ENCODE measurements at regions not wholly inside any gene's neighbourhood (a gene's known extent, or its start where the extent isn't known, plus 50 kb on each side); places are given as distances from the start of the nearest gene placed in this dataset.

DNA sequence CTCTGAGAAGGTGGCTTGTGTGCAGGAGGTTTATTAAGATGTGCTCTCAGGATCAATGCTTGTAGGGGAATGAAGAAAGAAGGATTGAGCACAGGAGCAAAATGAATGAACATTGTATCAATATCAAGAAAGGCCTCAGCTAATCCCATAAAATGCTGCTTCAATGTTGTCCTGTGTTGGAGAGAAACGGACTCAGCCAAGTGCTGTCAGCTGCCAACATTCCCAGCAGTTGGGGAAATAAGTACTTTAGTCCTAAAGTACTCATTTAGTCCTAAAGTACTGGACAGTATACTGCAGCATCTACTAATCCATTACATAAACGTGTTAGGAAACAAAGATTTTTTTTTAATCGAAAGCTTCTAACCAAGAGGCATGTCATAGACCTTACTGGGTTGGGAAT lies 255.9 kb downstream of the SEC23A start:
- no peak for DNase-seq (ENCODE audit: low spot score)

DNA sequence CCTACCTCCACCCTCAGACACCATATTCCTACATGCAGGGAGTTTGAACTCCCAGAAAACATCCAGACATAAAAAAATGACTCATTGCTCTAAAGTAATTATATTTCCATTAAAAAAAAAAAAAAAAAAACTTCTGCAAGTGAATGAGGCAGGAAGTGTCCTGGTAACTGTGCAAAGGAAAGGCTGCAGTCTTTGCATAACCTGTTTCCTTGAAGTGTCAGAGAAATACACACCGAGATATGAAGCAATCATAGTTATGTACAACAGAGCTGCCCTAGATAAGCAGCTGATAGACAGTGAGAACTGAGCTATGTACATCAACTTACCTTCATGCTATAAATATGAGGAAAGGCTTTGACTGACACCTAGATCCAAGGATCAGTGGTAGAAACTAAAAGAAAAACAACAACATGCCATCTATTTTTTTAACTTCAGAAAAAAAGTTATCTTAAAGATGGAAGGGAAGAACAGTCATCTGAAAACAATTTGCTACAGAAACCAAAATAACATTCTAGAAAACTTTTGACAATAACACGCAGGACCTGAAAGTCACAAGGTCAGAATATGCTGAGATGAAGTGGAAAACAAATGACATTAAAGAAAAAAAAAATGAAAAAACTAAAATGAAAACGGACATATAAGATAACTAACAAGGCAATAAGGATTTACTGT lies 263.2 kb downstream of the SEC23A start:
- no peak for DNase-seq (ENCODE audit: low spot score)

DNA sequence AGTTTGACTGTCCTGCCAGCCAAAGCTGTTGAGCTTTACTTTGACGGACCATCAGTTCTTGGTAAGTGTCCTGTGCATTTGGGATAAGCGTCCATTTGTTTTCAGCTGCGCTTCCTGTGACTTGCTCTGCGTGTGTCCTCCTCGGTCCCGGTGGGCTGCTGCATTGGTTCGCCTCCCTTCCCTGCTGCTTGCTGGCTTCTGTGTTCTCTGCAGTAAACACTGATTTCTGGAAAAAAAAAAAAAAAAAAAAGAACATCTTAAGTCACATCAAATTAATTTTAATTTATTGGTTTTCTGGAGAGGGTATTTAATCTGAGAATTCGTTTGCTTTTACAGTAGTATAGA lies 264.1 kb downstream of the SEC23A start:
- DNase-seq (ENCODE audit: low spot score) = no peak

DNA sequence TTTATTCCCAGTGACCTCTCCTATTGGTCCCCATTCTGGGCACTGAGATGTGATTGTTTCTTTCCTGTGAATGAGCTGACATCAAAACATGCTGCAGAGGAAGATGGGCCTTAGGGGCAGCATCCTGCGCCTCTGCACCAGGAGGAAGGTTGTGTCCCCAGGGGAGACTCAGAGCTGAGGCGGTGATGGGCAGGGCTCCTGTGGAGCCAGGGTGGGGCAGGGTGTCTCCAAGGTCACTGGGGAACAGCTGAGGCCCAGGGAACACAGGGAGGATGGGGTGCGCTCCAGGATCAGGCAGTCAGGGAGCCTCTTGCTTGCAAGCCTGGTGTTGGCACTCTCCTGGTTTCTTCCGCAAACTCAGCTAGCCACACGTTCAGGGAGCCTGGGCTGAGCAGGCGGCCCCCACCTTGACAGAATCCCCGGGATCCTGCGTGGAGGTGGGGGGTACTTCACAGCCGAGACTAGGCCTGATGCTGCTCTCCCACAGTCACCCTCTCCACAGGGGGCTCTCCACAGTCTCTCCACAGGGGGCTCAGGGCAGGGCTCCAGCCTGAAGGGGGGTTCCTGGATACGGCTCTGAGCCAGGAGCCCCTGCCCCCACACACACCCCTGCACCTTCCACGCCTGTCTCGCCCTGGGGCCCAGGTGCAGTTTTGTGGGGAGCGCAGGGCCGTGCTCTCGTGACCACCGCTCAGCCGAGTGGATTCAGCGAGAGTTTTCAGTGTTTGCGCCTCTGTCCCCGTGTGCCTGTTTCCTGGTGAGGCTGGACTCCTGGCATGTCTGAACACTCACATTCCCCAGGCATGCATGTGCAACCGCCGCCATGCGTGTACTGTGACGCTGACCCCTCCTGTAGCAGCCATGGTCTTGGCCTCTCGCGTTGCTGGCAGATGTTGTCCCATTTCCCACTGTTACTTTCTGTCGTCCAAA lies 264.7 kb downstream of the SEC23A start:
- DNase-seq (ENCODE audit: low spot score) = no peak

DNA sequence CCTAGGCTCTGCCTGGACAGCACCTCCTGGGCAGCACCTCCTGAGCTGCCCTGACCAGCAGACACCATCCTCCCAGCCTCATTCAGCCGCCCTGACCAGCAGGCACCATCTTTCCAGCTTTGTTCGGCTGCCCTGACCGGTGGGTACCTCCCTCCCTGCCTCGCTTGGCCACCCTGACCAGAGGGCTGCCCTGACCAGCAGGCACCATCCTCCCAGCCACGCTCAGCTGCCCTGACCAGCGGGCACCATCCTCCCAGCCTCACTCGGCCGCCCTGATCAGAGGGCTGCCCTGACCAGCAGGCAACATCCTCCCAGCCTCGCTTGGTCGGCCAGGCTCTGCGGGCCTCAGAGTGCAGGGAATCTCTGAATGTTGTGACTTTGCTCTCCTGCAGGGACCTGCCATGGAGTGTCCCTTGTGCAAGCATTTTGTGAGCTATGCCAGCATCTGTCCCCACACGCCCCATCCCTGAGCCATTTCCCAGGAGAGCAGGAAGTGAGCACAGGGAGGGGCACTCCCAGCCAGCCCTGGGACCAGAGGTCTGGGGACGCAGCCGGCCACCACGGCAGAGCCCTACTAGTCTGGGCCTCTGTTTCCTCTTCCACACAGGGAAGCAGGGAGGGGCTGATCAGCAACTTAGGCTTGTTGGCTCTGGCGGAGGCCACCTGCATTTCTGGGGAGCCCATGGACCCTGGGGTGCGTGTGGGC lies 265.5 kb downstream of the SEC23A start:
- DNase-seq (ENCODE audit: low spot score) = no peak

DNA sequence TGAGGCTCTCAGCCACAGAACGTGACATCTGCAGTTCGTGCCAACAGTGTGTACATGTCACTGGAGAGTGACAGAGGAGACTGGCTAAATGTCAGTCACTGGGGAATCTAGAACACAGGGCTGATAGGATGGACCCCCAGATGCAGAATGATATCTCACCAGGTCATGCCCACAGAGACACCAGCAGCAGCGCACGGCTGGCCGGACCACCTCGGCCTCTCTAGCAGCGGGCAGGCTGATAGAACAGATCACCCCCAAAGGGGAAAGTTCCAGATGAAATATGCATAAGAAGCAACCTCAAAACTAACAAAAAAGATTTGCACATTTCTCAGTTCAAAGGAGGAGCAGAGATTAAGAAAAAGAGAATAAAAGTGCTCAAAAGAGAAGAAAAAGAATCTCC lies 266.5 kb downstream of the SEC23A start:
- no peak for DNase-seq (ENCODE audit: low spot score)

DNA sequence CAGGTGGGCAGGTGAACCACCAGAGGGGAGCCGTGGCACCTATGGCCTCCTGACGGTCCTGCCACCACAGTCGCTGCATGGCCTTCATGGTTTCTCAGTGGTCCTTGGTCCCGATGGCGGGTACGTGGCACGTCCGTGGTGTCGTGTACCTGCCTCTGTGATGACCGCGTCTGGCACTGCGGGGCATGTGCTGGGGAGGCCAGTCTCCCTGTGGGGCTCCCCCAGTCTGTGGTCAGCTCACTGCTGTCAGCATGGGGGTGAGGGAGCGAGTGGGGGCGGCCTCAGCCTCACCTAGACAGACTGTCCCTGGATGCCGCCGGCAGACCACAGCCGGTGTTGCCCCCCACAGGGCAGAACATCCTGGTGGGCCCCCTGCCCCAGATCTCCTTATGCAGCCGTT lies 267.2 kb downstream of the SEC23A start:
- no peak for DNase-seq (ENCODE audit: low spot score)

DNA sequence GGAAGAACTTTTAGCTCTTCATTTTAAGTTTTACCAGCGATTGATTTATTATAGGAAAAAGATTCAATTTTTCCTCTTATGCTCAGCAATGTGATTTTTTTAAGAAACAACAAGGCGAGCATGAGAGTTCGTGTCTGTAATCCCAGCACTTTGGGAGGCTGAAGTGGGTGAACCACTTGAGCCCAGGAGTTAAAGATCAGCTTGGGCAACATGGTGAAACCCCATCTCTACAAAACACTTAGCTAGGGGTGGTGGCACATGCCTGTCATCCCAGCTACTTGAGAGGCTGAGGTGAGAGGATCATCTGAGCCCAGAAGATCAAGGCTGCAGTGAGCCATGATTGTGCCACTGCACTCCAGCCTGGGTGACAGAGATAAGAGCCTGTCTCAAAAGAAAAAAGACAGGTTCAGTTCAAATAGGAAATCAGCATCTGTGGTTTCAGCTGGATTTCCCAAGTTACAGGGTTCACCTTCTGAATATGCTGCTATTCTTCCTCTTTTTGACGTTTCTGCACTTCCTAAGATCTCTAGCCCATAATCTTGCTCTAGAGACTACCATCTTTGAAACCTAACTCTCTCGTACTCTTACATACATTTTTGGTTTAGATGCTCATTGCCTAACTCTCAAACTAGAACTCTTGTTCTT lies 274.7 kb downstream of the SEC23A start:
- no peak for DNase-seq (ENCODE audit: low spot score)

DNA sequence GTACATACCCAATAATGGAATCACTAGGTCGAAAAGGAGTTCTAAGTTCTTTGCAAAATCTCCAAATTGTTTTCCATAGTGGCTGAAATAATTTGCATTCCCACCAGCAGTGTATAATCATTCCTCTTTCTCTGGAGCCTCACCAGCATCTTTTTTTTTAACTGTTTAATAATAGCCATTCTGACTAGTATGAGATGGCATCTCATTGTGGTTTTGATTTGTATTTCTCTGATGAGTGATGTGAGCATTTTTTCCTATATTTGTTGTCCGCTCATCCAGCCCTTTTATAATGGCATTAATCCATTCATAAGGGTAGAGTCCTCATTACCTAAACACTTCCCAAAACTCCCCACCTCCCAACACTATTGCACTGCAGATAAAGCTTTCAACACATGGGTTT lies 278.3 kb downstream of the SEC23A start:
- no peak for DNase-seq (ENCODE audit: low spot score)

DNA sequence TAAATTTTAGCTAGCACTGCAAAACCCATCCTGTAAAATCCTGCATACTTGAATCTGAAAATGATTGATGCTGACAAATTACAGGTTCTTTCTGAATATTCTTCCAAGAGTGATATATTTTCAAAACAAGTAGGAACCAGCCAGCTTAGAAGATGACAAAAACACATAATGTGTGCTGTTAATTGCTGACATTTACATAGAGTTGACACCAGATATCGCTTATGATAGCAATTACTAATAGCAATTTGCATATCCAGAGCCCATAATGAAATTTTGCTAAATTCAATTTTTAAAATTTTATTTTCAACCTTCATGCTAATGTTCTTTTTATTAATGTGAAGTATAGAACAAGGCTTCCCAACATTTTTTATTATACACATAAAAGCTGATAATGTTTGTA lies 284.5 kb downstream of the SEC23A start:
- no peak for DNase-seq (ENCODE audit: low spot score)

DNA sequence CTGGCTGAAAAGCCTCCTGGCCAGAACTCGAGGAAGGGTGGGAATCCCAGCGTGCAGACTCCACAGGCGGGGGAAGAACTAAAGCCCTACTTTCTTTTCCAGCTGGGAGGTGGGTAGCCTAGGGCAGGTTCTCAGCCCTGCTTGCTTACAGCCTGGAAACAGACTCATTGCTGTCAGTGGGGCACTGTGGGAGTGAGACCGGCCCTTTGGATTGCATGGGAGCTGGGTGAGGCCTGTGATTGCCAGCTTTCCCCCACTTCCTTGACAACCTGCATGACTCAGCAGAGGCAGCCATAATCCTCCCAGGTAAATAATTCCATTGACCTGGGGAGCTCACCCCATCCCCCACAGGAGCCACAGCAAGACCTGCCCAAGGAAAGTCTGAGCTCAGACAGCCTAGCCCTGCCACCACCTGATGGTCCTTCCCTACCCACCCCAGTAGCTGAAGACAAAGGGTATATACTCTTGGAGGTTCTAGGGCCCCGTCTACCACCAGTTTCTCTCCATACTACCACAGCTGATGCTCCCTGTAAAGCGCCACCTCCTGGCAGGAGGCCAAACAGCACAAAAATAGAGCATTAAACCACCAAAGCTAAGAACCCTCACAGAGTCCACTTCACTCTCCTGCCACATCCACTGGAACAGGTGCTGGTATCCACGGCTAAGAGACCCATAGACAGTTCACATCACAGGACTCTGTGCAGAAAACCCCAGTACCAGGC lies 294.1 kb downstream of the SEC23A start:
- DNase-seq (ENCODE audit: low spot score) = no peak

DNA sequence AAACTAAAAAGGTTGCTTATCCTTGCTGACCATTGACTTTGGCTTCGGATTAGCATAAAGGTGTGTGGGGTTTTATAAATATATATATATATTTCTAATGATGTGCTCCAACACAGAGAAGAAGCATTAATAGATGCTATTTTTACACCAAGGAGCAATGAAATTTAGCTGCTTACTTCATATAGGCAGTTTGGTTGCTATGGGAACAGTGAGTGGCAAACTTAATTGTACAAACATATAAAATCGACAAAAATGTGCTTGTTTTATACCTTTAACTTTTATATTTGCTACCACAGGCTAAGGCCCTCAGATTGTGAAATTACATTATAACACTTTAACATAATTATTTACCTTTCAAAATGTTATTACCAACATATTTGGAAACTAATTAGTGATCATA lies 303.4 kb downstream of the SEC23A start:
- no peak for DNase-seq (ENCODE audit: low spot score)

DNA sequence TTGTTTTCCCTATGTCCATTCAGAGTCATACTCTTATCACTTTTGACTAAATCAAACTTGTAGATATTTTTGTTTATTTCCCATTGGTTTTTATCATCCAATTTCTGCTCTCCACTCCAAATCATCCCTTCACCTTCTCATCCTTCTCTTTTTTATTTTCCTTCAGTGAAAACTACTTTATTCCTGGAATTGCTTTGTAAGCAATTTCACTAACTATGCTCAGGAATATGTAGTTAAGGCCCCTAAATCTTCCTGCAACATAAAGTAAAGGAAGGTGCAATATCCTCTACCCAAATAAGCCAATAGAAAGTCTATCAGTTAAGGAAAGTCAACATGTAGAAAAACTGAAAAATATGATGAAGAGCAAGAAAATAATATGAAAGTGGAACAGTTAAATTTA lies 308.4 kb downstream of the SEC23A start:
- DNase-seq (ENCODE audit: low spot score) = no peak

DNA sequence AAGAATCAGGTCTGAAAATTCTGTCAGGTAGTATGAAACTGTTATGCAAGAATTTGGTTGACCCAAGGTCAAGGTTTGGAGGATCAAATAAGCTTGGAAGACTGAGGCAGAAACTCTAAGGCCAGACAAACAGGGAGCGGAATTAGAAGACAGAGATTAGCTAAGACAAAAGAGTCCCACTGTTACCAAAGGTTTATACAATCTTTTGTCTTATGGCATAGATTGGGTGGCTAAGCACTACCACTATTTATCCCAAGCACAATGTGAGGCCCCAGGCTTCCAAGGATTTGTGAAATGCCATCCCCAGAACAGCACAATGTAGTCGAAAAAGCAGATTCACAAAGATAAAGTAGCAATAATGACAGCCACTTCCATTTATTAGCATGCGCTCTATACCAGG lies 311.2 kb downstream of the SEC23A start:
- DNase-seq (ENCODE audit: low spot score) = no peak

DNA sequence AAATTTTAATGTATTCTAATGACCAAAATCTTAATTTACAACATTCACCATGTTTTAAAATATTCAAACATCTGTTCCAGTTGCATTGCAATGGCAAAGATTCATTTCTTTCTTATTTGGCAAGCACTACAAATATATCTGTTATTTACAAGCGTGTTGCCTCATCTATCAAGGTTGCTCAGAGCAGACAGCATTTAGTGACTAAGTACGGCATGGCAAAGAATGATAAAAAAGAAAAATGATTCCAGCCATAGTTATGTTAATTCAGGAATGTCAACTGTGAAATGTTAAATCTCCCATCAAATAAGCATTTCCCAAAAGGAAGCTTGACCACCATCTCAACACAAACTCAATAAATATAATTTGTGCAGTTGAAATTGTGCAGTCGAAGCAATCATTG lies 312.1 kb downstream of the SEC23A start:
- DNase-seq (ENCODE audit: low spot score) = peak; percentile 32

DNA sequence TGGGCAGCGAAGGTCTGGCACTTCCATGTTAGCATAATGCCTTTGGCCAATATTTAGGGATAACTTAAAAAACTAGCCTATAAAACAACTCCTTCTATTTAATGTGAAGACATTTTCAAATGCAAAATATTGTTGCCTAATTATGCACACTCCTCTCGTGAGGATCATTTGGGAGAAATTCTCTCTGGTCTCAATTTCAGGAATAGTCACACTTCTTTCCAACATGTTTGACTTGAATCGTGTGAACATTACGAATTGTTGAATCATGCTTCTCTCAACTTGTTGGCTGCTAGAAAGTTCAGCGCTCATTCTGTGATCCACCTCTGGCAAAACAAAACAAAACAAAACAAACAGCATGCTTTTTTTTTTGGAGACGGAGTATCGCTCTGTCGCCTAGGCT lies 313.2 kb downstream of the SEC23A start:
- peak; percentile 8 for DNase-seq (ENCODE audit: low spot score)

DNA sequence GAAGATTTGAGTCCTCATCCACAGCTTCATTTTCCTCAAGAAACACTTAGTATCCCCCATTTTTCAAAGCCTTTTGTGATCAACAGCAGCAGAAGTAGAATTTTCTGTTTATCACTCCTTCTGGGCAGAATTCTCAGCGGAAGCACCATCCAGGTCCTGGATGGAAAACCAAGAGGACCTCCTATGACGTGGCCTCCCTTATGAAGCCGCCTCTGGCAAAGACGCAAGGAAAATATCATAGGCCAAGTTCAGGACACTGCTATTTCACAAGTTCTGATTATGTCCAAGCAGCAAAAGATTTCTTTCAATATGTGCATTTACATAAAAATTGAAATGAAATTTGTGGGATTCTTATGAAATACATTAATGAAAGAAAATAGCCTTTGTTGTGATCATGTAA lies 315.0 kb downstream of the SEC23A start:
- DNase-seq (ENCODE audit: low spot score) = no peak

DNA sequence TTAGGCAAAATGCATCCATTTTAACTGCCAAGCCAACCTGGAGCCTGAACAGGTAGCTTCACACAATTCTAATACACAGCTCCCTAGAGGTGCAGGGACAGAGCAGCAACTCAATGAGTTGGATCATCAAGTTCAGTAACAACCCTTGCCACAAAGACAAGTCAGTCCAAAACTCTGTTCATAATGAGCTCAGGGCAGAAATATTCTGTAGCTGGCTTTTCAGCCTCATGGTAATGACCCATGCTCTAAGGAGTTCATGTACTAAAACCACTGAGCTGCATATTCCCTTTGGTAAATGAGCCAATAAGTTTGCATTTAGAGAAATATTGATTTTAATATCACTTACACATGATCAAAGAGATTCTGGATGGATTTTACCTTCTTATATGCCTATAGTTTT lies 316.1 kb downstream of the SEC23A start:
- peak; percentile 13 for DNase-seq (ENCODE audit: low spot score)

DNA sequence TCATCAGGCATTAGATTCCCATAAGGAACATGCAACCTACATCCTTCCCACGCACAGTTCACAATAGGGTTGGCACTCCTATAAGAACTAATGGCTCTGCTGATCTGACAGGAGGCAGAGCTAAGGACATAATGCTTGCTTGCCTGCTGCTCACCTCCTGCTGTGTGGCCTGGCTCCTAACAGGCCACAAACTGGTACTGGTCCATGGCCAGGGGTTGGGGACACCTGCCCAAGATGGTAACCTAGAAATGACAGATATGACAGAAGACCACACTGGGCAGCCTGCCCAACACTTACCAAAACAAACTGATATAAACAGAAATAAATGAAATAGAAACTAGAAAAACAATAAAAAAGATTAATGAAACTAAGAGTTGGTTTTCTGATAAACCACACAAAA lies 325.6 kb downstream of the SEC23A start:
- DNase-seq (ENCODE audit: low spot score) = no peak

DNA sequence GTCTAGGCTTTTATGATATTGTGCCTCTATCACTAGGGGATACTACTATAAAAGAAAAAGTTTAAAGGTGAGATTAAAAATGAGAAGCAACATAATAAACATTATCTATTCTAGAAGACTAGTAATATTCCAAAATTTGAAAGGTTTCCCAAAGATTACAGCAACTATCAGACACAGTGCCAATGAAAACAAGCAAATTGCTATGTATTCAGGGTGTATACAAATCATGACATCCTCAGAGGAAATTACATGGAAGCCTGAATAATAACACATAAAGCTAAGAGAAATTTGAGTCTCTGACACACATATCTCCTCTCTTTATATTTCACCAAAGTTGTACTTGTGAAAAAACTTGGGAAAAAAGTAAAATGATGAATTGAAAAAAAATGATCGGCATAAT lies 327.0 kb downstream of the SEC23A start:
- no peak for DNase-seq (ENCODE audit: low spot score)

DNA sequence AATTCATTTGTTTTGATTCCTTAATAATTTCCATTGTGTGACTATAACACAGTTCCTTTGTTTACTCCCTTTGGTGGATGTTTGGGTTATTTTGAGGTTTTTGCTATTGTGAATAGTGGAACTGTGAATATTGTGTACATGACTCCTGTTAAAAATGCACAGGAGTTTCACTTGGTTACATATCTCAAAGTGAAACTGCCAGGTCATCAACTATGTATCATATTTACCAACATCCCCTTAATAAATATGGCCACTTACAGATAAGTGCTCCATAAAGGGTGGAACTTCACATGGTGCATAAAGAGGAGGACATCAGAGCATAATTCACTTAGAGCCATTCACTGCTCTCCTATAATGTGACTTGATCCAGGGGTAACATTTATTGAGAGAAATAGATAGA lies 328.9 kb downstream of the SEC23A start:
- no peak for DNase-seq (ENCODE audit: low spot score)

DNA sequence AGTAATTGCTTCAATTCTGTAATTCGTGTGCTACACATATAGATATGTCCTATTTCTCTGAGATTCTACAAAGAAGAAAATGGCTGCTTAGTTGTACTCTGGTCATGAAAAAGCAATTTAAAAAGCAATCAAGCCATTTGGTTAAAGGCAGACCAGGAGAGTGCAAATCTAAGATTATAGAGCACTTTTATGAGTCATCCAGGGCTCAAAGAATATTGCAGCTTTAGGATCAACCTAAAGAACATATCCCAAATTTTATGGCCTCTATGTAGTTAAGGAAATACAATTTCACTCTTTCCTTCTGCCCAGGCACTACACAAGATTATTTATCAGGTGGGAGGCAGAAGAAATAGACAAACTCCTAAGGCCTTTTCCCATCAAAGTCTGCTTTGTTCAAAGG lies 332.8 kb downstream of the SEC23A start:
- no peak for DNase-seq (ENCODE audit: low spot score)
